Effector memory CD8-positive, alpha-beta T cell (primary cell): ENCODE measurements at regions not wholly inside any gene's neighbourhood (a gene's known extent, or its start where the extent isn't known, plus 50 kb on each side); places are given as distances from the start of the nearest gene placed in this dataset.

Experiments used
- ATAC-seq: fragments of 150-1000 bp; cut with Tn5 transposase; replicated peaks from 2 replicates; pipeline ENCODE4 v1.10.0; 2021; ENCODE audit warnings: mild to moderate bottlenecking, moderate library complexity
- DNase-seq, 3 experiments: peaks; one replicate each; pipeline ENCODE4 v3.0.0; 2021
- H3K27ac Mint-ChIP-seq, 2 donors: one replicate each; pipeline ENCODE4 v1.8.0; 2022; ENCODE audit warnings: mild to moderate bottlenecking in 2 of 2, mixed read lengths in 2 of 2, moderate library complexity in 2 of 2
- H3K27me3 Mint-ChIP-seq, 2 donors: one replicate each; pipeline ENCODE4 v1.8.0; 2022; ENCODE audit warnings: mixed read lengths in 2 of 2
- H3K36me3 Mint-ChIP-seq: one replicate; pipeline ENCODE4 v1.8.0; 2022; ENCODE audit warnings: mild to moderate bottlenecking, moderate library complexity, mixed read lengths; ENCODE audit not compliant: insufficient read depth
- H3K4me1 Mint-ChIP-seq, 2 donors: one replicate each; pipeline ENCODE4 v1.8.0; 2022; ENCODE audit warnings: low read depth in 2 of 2, mixed read lengths in 2 of 2
- H3K4me3 Mint-ChIP-seq, 2 donors: one replicate each; pipeline ENCODE4 v1.8.0; 2022; ENCODE audit warnings: mild to moderate bottlenecking in 2 of 2, mixed read lengths in 2 of 2, moderate library complexity in 2 of 2
- H3K9me3 Mint-ChIP-seq, 2 donors: one replicate each; pipeline ENCODE4 v1.8.0; 2022; ENCODE audit warnings: mixed read lengths in 2 of 2

GRCh38 chr2:139165041-139165440 lies 384.9 kb upstream of the NXPH2 start:
- no peak overlapping the region for H3K4me3 Mint-ChIP-seq
- DNase-seq (no peak), ATAC-seq (no peak)
- no peaks in the 10 kb centered on the region for H3K36me3 Mint-ChIP-seq
- H3K4me1 Mint-ChIP-seq = no peaks in the 10 kb centered on the region
- peaks cover 5 to 6% of the 10 kb centered on the region in 2 donors for H3K9me3 Mint-ChIP-seq
- H3K27me3 Mint-ChIP-seq = no peaks in the 10 kb centered on the region
- H3K27ac Mint-ChIP-seq = no peak overlapping the region

GRCh38 chr2:139162957-139163356 lies 382.8 kb upstream of the NXPH2 start:
- DNase-seq = no peak
- no peaks in the 10 kb centered on the region for H3K4me1 Mint-ChIP-seq
- H3K27me3 Mint-ChIP-seq = no peaks in the 10 kb centered on the region
- H3K4me3 Mint-ChIP-seq = no peak overlapping the region
- H3K36me3 Mint-ChIP-seq = no peaks in the 10 kb centered on the region
- no peak overlapping the region for H3K27ac Mint-ChIP-seq
- H3K9me3 Mint-ChIP-seq = peaks cover 10 to 13% of the 10 kb centered on the region in 2 donors
- ATAC-seq = no peak

DNA sequence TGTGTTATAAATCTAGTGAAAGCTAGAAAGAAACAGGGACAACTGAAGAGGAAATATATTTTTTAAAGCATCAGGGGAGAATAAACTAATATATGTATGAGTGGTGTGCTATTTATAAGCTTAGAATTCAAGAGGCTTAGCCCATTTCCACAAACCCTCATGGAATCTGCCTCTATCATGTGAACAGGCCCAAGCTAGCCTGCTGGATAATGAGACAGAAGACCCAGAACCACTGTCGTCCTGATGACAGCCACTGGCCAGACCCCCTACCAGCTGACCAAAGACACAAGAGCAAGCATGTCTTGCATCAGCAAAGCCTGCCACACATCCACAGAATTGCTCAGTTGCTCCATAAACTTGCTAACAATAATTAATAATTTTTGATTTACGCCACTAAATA lies 382.3 kb upstream of the NXPH2 start:
- Mint-ChIP-seq H3K27ac (no peak overlapping the region), H3K4me3 (no peak overlapping the region), H3K27me3 (no peaks in the 10 kb centered on the region), H3K36me3 (no peaks in the 10 kb centered on the region), H3K4me1 (no peaks in the 10 kb centered on the region), H3K9me3 (peaks cover 10 to 13% of the 10 kb centered on the region in 2 donors)
- no peak for DNase-seq
- ATAC-seq = no peak

- no peak for DNase-seq
- ATAC-seq = no peak
- Mint-ChIP-seq H3K4me3 (no peak overlapping the region), H3K9me3 (peaks cover 14 to 16% of the 10 kb centered on the region in 2 donors), H3K36me3 (no peaks in the 10 kb centered on the region), H3K27me3 (no peaks in the 10 kb centered on the region), H3K27ac (no peak overlapping the region), H3K4me1 (no peaks in the 10 kb centered on the region)
These were observed 380.6 kb upstream of the NXPH2 start for GRCh38 chr2:139160836-139161235.

GRCh38 chr2:139159177-139159576 lies 379.0 kb upstream of the NXPH2 start:
- peaks cover 14 to 15% of the 10 kb centered on the region in 2 donors for H3K9me3 Mint-ChIP-seq
- no peaks in the 10 kb centered on the region for H3K36me3 Mint-ChIP-seq
- H3K4me3 Mint-ChIP-seq = no peak overlapping the region
- no peaks in the 10 kb centered on the region for H3K27me3 Mint-ChIP-seq
- H3K27ac Mint-ChIP-seq = no peak overlapping the region
- DNase-seq = no peak
- no peak for ATAC-seq
- no peaks in the 10 kb centered on the region for H3K4me1 Mint-ChIP-seq

GRCh38 chr2:139156730-139157129 lies 376.5 kb upstream of the NXPH2 start:
- no peak for ATAC-seq
- no peaks in the 10 kb centered on the region for H3K4me1 Mint-ChIP-seq
- H3K9me3 Mint-ChIP-seq = peaks cover 9 to 20% of the 10 kb centered on the region in 2 donors
- no peak for DNase-seq
- H3K36me3 Mint-ChIP-seq = no peaks in the 10 kb centered on the region
- no peak overlapping the region for H3K4me3 Mint-ChIP-seq
- H3K27me3 Mint-ChIP-seq = no peaks in the 10 kb centered on the region
- H3K27ac Mint-ChIP-seq = no peak overlapping the region

- no peak for ATAC-seq
- Mint-ChIP-seq H3K4me1 (no peaks in the 10 kb centered on the region), H3K36me3 (no peaks in the 10 kb centered on the region), H3K27ac (no peak overlapping the region), H3K4me3 (no peak overlapping the region), H3K9me3 (peaks cover 9 to 20% of the 10 kb centered on the region in 2 donors), H3K27me3 (no peaks in the 10 kb centered on the region)
- no peak for DNase-seq
These were observed 375.8 kb upstream of the NXPH2 start for GRCh38 chr2:139155991-139156390.

DNA sequence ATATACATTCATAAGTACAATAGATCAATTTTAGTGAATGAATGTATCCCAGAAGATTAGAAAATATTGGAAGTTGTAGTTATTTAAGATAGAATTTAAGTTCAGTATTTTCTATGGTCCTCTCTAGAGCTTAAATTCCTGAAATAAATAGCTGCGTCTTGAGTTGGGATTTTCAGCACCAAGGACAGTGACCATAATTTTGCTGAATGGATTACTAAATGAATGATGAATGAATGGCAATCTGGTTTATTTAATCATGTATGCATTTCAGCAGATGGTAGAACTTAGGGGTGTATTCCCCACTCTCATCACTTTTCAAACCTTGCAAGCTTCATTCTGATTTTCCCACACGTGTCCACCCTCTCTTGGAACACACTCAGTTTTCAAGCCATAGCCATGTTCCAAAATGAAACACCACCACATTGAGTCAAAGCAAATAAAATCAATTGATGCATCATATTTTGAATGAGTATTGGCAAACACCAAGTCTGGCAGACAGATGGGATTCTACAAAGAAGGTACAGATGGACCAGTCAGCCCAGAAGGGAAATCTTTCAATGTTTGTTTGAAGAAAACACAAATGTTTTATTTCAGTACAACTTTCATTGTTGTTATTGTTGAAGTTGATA lies 362.2 kb upstream of the NXPH2 start:
- ATAC-seq (no peak), DNase-seq (no peak)
- no peak overlapping the region for H3K4me3 Mint-ChIP-seq
- H3K36me3 Mint-ChIP-seq = no peaks in the 10 kb centered on the region
- no peak overlapping the region for H3K27ac Mint-ChIP-seq
- peaks cover 2 to 7% of the 10 kb centered on the region in 2 donors for H3K9me3 Mint-ChIP-seq
- H3K27me3 Mint-ChIP-seq = no peaks in the 10 kb centered on the region
- H3K4me1 Mint-ChIP-seq = no peaks in the 10 kb centered on the region

GRCh38 chr2:139124271-139124670 lies 344.1 kb upstream of the NXPH2 start:
- no peak for ATAC-seq
- peaks cover 7 to 13% of the 10 kb centered on the region in 2 donors for H3K9me3 Mint-ChIP-seq
- H3K4me1 Mint-ChIP-seq = no peaks in the 10 kb centered on the region
- no peaks in the 10 kb centered on the region for H3K36me3 Mint-ChIP-seq
- no peak overlapping the region for H3K4me3 Mint-ChIP-seq
- H3K27ac Mint-ChIP-seq = no peak overlapping the region
- no peak for DNase-seq
- no peaks in the 10 kb centered on the region for H3K27me3 Mint-ChIP-seq

- no peak for ATAC-seq
- Mint-ChIP-seq H3K27me3 (no peaks in the 10 kb centered on the region), H3K4me3 (no peak overlapping the region)
These were observed 343.6 kb upstream of the NXPH2 start for GRCh38 chr2:139123795-139124194.

GRCh38 chr2:139122711-139123158 lies 342.5 kb upstream of the NXPH2 start:
- Mint-ChIP-seq H3K27me3 (no peaks in the 10 kb centered on the region), H3K4me3 (no peak overlapping the region), H3K27ac (no peak overlapping the region), H3K4me1 (no peaks in the 10 kb centered on the region), H3K9me3 (peaks cover 7 to 15% of the 10 kb centered on the region in 2 donors), H3K36me3 (no peaks in the 10 kb centered on the region)
- DNase-seq (no peak), ATAC-seq (no peak)

More at GRCh38 chr2:139123795-139124194, 343.6 kb upstream of the NXPH2 start:
- Mint-ChIP-seq H3K4me1 (no peaks in the 10 kb centered on the region), H3K27ac (no peak overlapping the region), H3K36me3 (no peaks in the 10 kb centered on the region), H3K9me3 (peaks cover 7 to 13% of the 10 kb centered on the region in 2 donors)
- no peak for DNase-seq

DNA sequence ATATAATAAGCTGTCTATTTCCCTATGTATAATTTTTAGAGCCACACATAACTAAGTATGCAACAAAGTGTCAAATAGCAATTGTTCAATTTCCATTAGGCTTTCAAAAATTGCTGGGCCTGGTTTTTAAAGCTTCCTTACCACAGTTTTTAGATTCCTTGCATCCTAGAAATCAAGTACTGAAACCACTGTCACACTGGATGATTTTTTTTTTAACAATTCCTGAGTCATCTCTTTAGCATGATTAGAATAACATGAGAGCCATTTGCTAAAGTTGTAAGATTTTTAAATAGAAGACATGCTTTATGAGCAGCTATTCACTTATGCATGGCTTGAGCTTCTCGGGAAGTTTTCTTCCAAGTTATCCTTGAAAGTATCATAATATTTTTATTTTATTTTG lies 319.5 kb upstream of the NXPH2 start:
- DNase-seq (no peak), ATAC-seq (no peak)
- H3K4me3 Mint-ChIP-seq = no peak overlapping the region
- H3K27ac Mint-ChIP-seq = no peak overlapping the region
- H3K4me1 Mint-ChIP-seq = no peaks in the 10 kb centered on the region
- peaks cover 2 to 7% of the 10 kb centered on the region in 2 donors for H3K9me3 Mint-ChIP-seq
- H3K27me3 Mint-ChIP-seq = no peaks in the 10 kb centered on the region
- no peaks in the 10 kb centered on the region for H3K36me3 Mint-ChIP-seq

- no peak for ATAC-seq
- no peaks in the 10 kb centered on the region for H3K27me3 Mint-ChIP-seq
- no peak for DNase-seq
- peaks cover 2 to 7% of the 10 kb centered on the region in 2 donors for H3K9me3 Mint-ChIP-seq
- H3K27ac Mint-ChIP-seq = no peak overlapping the region
- no peaks in the 10 kb centered on the region for H3K36me3 Mint-ChIP-seq
- H3K4me3 Mint-ChIP-seq = no peak overlapping the region
- no peaks in the 10 kb centered on the region for H3K4me1 Mint-ChIP-seq
These were observed 318.8 kb upstream of the NXPH2 start for GRCh38 chr2:139098961-139099360.

DNA sequence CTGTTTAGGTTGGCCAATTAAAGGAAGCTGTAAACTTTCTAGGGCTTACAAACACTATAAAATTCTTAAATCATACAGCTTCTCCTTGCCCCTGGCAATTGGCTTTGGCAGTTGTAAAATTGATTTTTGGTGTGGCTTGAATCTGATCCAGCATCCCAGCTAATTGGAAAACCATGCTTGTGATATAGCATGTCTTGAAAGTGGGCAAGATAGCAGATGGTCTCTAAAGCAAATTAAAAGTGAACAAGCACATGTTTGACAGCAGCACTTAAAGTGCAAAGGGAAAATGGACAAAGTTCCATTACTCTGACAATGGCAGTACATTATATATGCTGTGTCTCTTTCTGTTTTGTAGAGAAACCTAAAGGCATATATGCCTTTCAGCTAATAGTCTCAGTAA lies 302.9 kb upstream of the NXPH2 start:
- Mint-ChIP-seq H3K27me3 (no peaks in the 10 kb centered on the region), H3K4me1 (no peaks in the 10 kb centered on the region)

More for the DNA sequence above, 302.9 kb upstream of the NXPH2 start:
- Mint-ChIP-seq H3K9me3 (peaks cover 2 to 19% of the 10 kb centered on the region in 2 donors), H3K4me3 (no peak overlapping the region), H3K27ac (no peak overlapping the region), H3K36me3 (no peaks in the 10 kb centered on the region)
- no peak for DNase-seq
- ATAC-seq = no peak
